Stimulated activated memory B cell treated with anti-CD40 and anti-IgM and Interleukin-4, amounts not matched to agents 10 μg/mL and 1 μg/mL and 100 μg/mL, for 72 hours (primary cell): ENCODE measurements at regions not wholly inside any gene's neighbourhood (a gene's known extent, or its start where the extent isn't known, plus 50 kb on each side); places are given as distances from the start of the nearest gene placed in this dataset.

ENCODE experiments used
- ATAC-seq: fragments of 150-1000 bp; cut with Tn5 transposase; 2 replicates; pipeline ENCODE4 v1.10.0; 2021
- H3K27ac Mint-ChIP-seq: one replicate; pipeline ENCODE4 v1.8.0; 2022; ENCODE audit warnings: mild to moderate bottlenecking, mixed read lengths
- H3K27me3 Mint-ChIP-seq: one replicate; pipeline ENCODE4 v1.8.0; 2022; ENCODE audit warnings: mixed read lengths
- H3K36me3 Mint-ChIP-seq: one replicate; pipeline ENCODE4 v1.8.0; 2022; ENCODE audit warnings: mixed read lengths
- H3K4me1 Mint-ChIP-seq: one replicate; pipeline ENCODE4 v1.8.0; 2022; ENCODE audit warnings: mixed read lengths
- H3K4me3 Mint-ChIP-seq: one replicate; pipeline ENCODE4 v1.8.0; 2022; ENCODE audit warnings: mild to moderate bottlenecking, moderate library complexity, mixed read lengths
- H3K9me3 Mint-ChIP-seq: one replicate; pipeline ENCODE4 v1.8.0; 2022; ENCODE audit warnings: mixed read lengths

GRCh38 chr12:27907766-27908165 is 64.8 kb downstream of the PTHLH start:
- Mint-ChIP-seq H3K27ac (no peak overlapping the region), H3K4me3 (no peak overlapping the region), H3K36me3 (no peaks in the 10 kb centered on the region), H3K4me1 (no peaks in the 10 kb centered on the region), H3K27me3 (peaks cover 29% of the 10 kb centered on the region), H3K9me3 (peaks cover 4% of the 10 kb centered on the region)
- ATAC-seq = no peak

- no peak for ATAC-seq
- H3K9me3 Mint-ChIP-seq = peaks cover 4% of the 10 kb centered on the region
- H3K27ac Mint-ChIP-seq = no peak overlapping the region
- peaks cover 29% of the 10 kb centered on the region for H3K27me3 Mint-ChIP-seq
- no peaks in the 10 kb centered on the region for H3K4me1 Mint-ChIP-seq
- no peak overlapping the region for H3K4me3 Mint-ChIP-seq
- no peaks in the 10 kb centered on the region for H3K36me3 Mint-ChIP-seq
Observed at GRCh38 chr12:27906658-27907473, 65.7 kb downstream of the PTHLH start.

- peaks cover 24% of the 10 kb centered on the region for H3K27me3 Mint-ChIP-seq
- no peak for ATAC-seq
- peaks cover 6% of the 10 kb centered on the region for H3K4me1 Mint-ChIP-seq
- no peaks in the 10 kb centered on the region for H3K36me3 Mint-ChIP-seq
- no peak overlapping the region for H3K27ac Mint-ChIP-seq
- H3K4me3 Mint-ChIP-seq = no peak overlapping the region
- H3K9me3 Mint-ChIP-seq = peaks cover under 1% of the 10 kb centered on the region
Observed at GRCh38 chr12:27906127-27906500, 66.4 kb downstream of the PTHLH start.

GRCh38 chr12:27905285-27906126 is 67.0 kb downstream of the PTHLH start:
- no peaks in the 10 kb centered on the region for H3K36me3 Mint-ChIP-seq
- no peak for ATAC-seq
- H3K27me3 Mint-ChIP-seq = peaks cover 18% of the 10 kb centered on the region
- no peak overlapping the region for H3K4me3 Mint-ChIP-seq
- peaks cover 11% of the 10 kb centered on the region for H3K4me1 Mint-ChIP-seq
- no peak overlapping the region for H3K27ac Mint-ChIP-seq
- H3K9me3 Mint-ChIP-seq = no peaks in the 10 kb centered on the region

- Mint-ChIP-seq H3K36me3 (no peaks in the 10 kb centered on the region), H3K4me3 (no peak overlapping the region), H3K27ac (no peak overlapping the region), H3K9me3 (no peaks in the 10 kb centered on the region), H3K4me1 (peaks cover 11% of the 10 kb centered on the region), H3K27me3 (no peaks in the 10 kb centered on the region)
- ATAC-seq = no peak
Observed at GRCh38 chr12:27902651-27903050, 69.9 kb downstream of the PTHLH start.

GRCh38 chr12:27901959-27902358 is 70.6 kb downstream of the PTHLH start:
- Mint-ChIP-seq H3K4me1 (peaks cover 11% of the 10 kb centered on the region), H3K36me3 (no peaks in the 10 kb centered on the region), H3K27me3 (no peaks in the 10 kb centered on the region), H3K4me3 (no peak overlapping the region), H3K27ac (no peak overlapping the region), H3K9me3 (no peaks in the 10 kb centered on the region)
- ATAC-seq = no peak

GRCh38 chr12:27900920-27901879 is 71.3 kb downstream of the PTHLH start:
- H3K4me3 Mint-ChIP-seq = peak overlapping the region; percentile 4
- peak; percentile 91 for ATAC-seq
- no peaks in the 10 kb centered on the region for H3K27me3 Mint-ChIP-seq
- H3K4me1 Mint-ChIP-seq = peaks cover 11% of the 10 kb centered on the region
- no peak overlapping the region for H3K27ac Mint-ChIP-seq
- no peaks in the 10 kb centered on the region for H3K36me3 Mint-ChIP-seq
- no peaks in the 10 kb centered on the region for H3K9me3 Mint-ChIP-seq

- Mint-ChIP-seq H3K36me3 (no peaks in the 10 kb centered on the region), H3K27me3 (peaks cover 7% of the 10 kb centered on the region), H3K4me1 (peaks cover 11% of the 10 kb centered on the region), H3K9me3 (no peaks in the 10 kb centered on the region), H3K4me3 (no peak overlapping the region), H3K27ac (no peak overlapping the region)
- no peak for ATAC-seq
Observed at GRCh38 chr12:27899151-27899661, 73.3 kb downstream of the PTHLH start.

- no peak for ATAC-seq
- peaks cover 12% of the 10 kb centered on the region for H3K27me3 Mint-ChIP-seq
Observed at GRCh38 chr12:27898022-27898421, 74.5 kb downstream of the PTHLH start.

GRCh38 chr12:27896419-27896990 is 76.0 kb downstream of the PTHLH start:
- H3K9me3 Mint-ChIP-seq = no peaks in the 10 kb centered on the region
- H3K36me3 Mint-ChIP-seq = no peaks in the 10 kb centered on the region
- no peak overlapping the region for H3K27ac Mint-ChIP-seq
- H3K27me3 Mint-ChIP-seq = peaks cover 27% of the 10 kb centered on the region
- ATAC-seq = no peak
- peaks cover 14% of the 10 kb centered on the region for H3K4me1 Mint-ChIP-seq
- no peak overlapping the region for H3K4me3 Mint-ChIP-seq

More at GRCh38 chr12:27898022-27898421, 74.5 kb downstream of the PTHLH start:
- Mint-ChIP-seq H3K9me3 (no peaks in the 10 kb centered on the region), H3K36me3 (no peaks in the 10 kb centered on the region), H3K27ac (no peak overlapping the region), H3K4me1 (peaks cover 17% of the 10 kb centered on the region), H3K4me3 (no peak overlapping the region)

GRCh38 chr12:27894309-27894708 is 78.2 kb downstream of the PTHLH start:
- Mint-ChIP-seq H3K27ac (no peak overlapping the region), H3K4me1 (peaks cover 6% of the 10 kb centered on the region), H3K9me3 (no peaks in the 10 kb centered on the region), H3K36me3 (no peaks in the 10 kb centered on the region), H3K4me3 (no peak overlapping the region), H3K27me3 (peaks cover 31% of the 10 kb centered on the region)
- no peak for ATAC-seq

- Mint-ChIP-seq H3K9me3 (peaks cover 3% of the 10 kb centered on the region), H3K27ac (no peak overlapping the region), H3K36me3 (no peaks in the 10 kb centered on the region), H3K27me3 (no peaks in the 10 kb centered on the region), H3K4me1 (no peaks in the 10 kb centered on the region), H3K4me3 (no peak overlapping the region)
- no peak for ATAC-seq
Observed at GRCh38 chr12:27879708-27880107, 92.8 kb downstream of the PTHLH start.

GRCh38 chr12:27875677-27876076 is 95.6 kb upstream of the MANSC4 start:
- no peaks in the 10 kb centered on the region for H3K27me3 Mint-ChIP-seq

GRCh38 chr12:27873010-27873409 is 93.0 kb upstream of the MANSC4 start:
- Mint-ChIP-seq H3K4me1 (no peaks in the 10 kb centered on the region), H3K27ac (no peak overlapping the region), H3K36me3 (no peaks in the 10 kb centered on the region), H3K4me3 (no peak overlapping the region), H3K27me3 (no peaks in the 10 kb centered on the region), H3K9me3 (peaks cover 2% of the 10 kb centered on the region)
- ATAC-seq = no peak

More at GRCh38 chr12:27875677-27876076, 95.6 kb upstream of the MANSC4 start:
- Mint-ChIP-seq H3K27ac (no peak overlapping the region), H3K36me3 (no peaks in the 10 kb centered on the region), H3K4me3 (no peak overlapping the region), H3K9me3 (peaks cover 2% of the 10 kb centered on the region), H3K4me1 (no peaks in the 10 kb centered on the region)
- ATAC-seq = no peak
